Endothelial cell of umbilical vein (primary cell): ENCODE measurements at regions not wholly inside any gene's neighbourhood (a gene's known extent, or its start where the extent isn't known, plus 50 kb on each side); places are given as distances from the start of the nearest gene placed in this dataset.

Experiments
- BruUV-seq: library from RNA; stranded (reverse); fragments of 400-500 nt; replicated peaks from 2 replicates; lab custom pipeline; 2021; lab: Mats Ljungman, UMichigan
- CTCF ChIA-PET: fragments of 300-600, 350-600 bp; sonication (Branson Sonifier 250); formaldehyde crosslinking; loops from one replicate; lab custom pipeline; 2021; ENCODE audit warnings: antibody characterized with exemption, inconsistent platforms; lab: Charles Lee
- POLR2A ChIA-PET: fragments of 300-600, 350-600 bp; sonication (Branson Sonifier 250); formaldehyde crosslinking; loops from one replicate; lab custom pipeline; 2021; ENCODE audit warnings: antibody characterized with exemption, inconsistent platforms; lab: Charles Lee
- DNase-seq: peaks from one replicate; pipeline ENCODE4 v3.0.0-alpha.2; 2011; ENCODE audit warnings: low read depth, low spot score
- FAIRE-seq: peaks from 2 replicates; lab custom pipeline; 2011; peaks lifted over from hg19 to GRCh38; lab: Jason Lieb, UNC
- H2AFZ ChIP-seq: 2 replicates; pipeline ENCODE4 v1.6.0; 2012; ENCODE audit warnings: low read depth, low read length, control low read depth, inconsistent platforms
- H3K27ac ChIP-seq: 2 replicates; pipeline ENCODE4 v1.5.1; 2011; ENCODE audit warnings: low read depth, mild to moderate bottlenecking, control low read depth, low read length, moderate library complexity; ENCODE audit not compliant: insufficient read depth
- H3K27me3 ChIP-seq, 2 experiments: 2 replicates each; pipeline versions ENCODE4 v1.6.0 to v1.6.1; 2011; ENCODE audit warnings: low read length in 2 of 2, mixed read lengths in 1 of 2; ENCODE audit not compliant: control insufficient read depth in 2 of 2, insufficient read depth in 2 of 2
- H3K36me3 ChIP-seq, 2 experiments: 2 replicates in 1 of 2; 3 replicates in 1 of 2; pipeline ENCODE4 v1.5.1; 2011; ENCODE audit warnings: low read length in 2 of 2, mild to moderate bottlenecking in 1 of 2, moderate library complexity in 1 of 2; ENCODE audit not compliant: control insufficient read depth in 2 of 2, insufficient read depth in 2 of 2; ENCODE audit errors: extremely low read depth in 1 of 2
- H3K4me1 ChIP-seq: 3 replicates; pipeline ENCODE4 v1.5.1; 2011; ENCODE audit warnings: mild to moderate bottlenecking, low read length; ENCODE audit not compliant: control insufficient read depth, insufficient read depth; ENCODE audit errors: extremely low read depth
- H3K4me2 ChIP-seq: 2 replicates; pipeline ENCODE4 v1.6.1; 2011; ENCODE audit warnings: low read length, control low read depth, mixed read lengths; ENCODE audit not compliant: insufficient read depth
- H3K4me3 ChIP-seq, 3 experiments: fragments of 200-600 bp in 1 of 3; sonication (generic), shearing (Covaris generic) in 1 of 3; replicated peaks in 1 of 3; 2 replicates each; pipeline ENCODE4 v1.5.1; 2011 to 2016; ENCODE audit warnings: control low read depth in 3 of 3, low read length in 3 of 3, mild to moderate bottlenecking in 2 of 3, inconsistent platforms in 1 of 3, low read depth in 1 of 3, moderate library complexity in 1 of 3; ENCODE audit not compliant: insufficient read depth in 1 of 3
- H3K79me2 ChIP-seq: 2 replicates; pipeline ENCODE4 v1.6.0; 2012; ENCODE audit warnings: low read length, inconsistent platforms; ENCODE audit not compliant: control insufficient read depth, insufficient read depth
- H3K9ac ChIP-seq: replicated peaks from 2 replicates; pipeline ENCODE3; 2011; ENCODE audit warnings: low read length, control low read depth; ENCODE audit not compliant: insufficient read depth; ENCODE audit errors: extremely low read depth
- H3K9me1 ChIP-seq: replicated peaks from 3 replicates; pipeline ENCODE4 v1.6.0; 2011; ENCODE audit warnings: mild to moderate bottlenecking, low read length; ENCODE audit not compliant: control insufficient read depth, insufficient read depth; ENCODE audit errors: extremely low read depth
- H3K9me3 ChIP-seq: replicated peaks from 2 replicates; pipeline ENCODE4 v1.5.1; 2012; ENCODE audit warnings: low read length, inconsistent platforms; ENCODE audit not compliant: control insufficient read depth, insufficient read depth
- H4K20me1 ChIP-seq: replicated peaks from 2 replicates; pipeline ENCODE3; 2011; ENCODE audit warnings: mild to moderate bottlenecking, low read length; ENCODE audit not compliant: control insufficient read depth, insufficient read depth; ENCODE audit errors: extremely low read depth
- EZH2 ChIP-seq: IDR thresholded peaks from 2 replicates; pipeline ENCODE4 v1.6.1; 2012; ENCODE audit warnings: borderline replicate concordance, low read depth, mild to moderate bottlenecking, moderate library complexity, low read length, inconsistent platforms; ENCODE audit not compliant: severe bottlenecking
- FOS ChIP-seq: IDR thresholded peaks from 2 replicates; pipeline ENCODE4 v1.6.1; 2011; ENCODE audit warnings: mild to moderate bottlenecking, low read length, moderate library complexity, borderline replicate concordance; ENCODE audit not compliant: insufficient read depth
- GATA2 ChIP-seq: IDR thresholded peaks from 2 replicates; pipeline ENCODE4 v1.7.0; 2011; ENCODE audit warnings: low read depth, mild to moderate bottlenecking, moderate library complexity, mixed read lengths, low read length; ENCODE audit not compliant: insufficient read length, insufficient read depth
- JUN ChIP-seq: IDR thresholded peaks from 2 replicates; pipeline ENCODE4 v1.6.1; 2011; ENCODE audit warnings: borderline replicate concordance, low read depth; ENCODE audit not compliant: insufficient read length, insufficient read depth
- MYC ChIP-seq: IDR thresholded peaks from one replicate; pipeline ENCODE4 v1.6.1; 2011; ENCODE audit warnings: mild to moderate bottlenecking, low read depth, low read length
- POLR2A ChIP-seq: IDR thresholded peaks from 2 replicates; pipeline ENCODE4 v1.6.1; 2012; ENCODE audit warnings: low read depth, mild to moderate bottlenecking, control low read depth, low read length
- POLR2AphosphoS5 ChIP-seq: IDR thresholded peaks from 2 replicates; pipeline ENCODE4 v1.6.1; 2012; ENCODE audit warnings: low read depth, mild to moderate bottlenecking, control low read depth, low read length, moderate library complexity; ENCODE audit not compliant: insufficient read depth
- dilution Hi-C: fragments of 300-500 bp; cut with MboI; formaldehyde crosslinking; loops from one replicate; pipeline ENCODE4 v1.15.0; 2019; ENCODE audit warnings: low sequenced_read_pairs; ENCODE audit not compliant: extremely low pct_ligation_motif_present
- intact Hi-C: fragments of 100-400 bp; cut with micrococcal nuclease; formaldehyde crosslinking; loops from one replicate; pipeline ENCODE4 v1.10.0; 2022
- TF ChIP-seq, protein P1 (sequence below): IDR thresholded peaks from 2 replicates; pipeline ENCODE4 v1.6.1; 2011; ENCODE audit not compliant: insufficient read depth, insufficient read length
- TF ChIP-seq, protein P2 (sequence below), 2 donors: IDR thresholded peaks; 1 replicate in 1 of 2; 2 replicates in 1 of 2; pipeline ENCODE4 v1.5.1; 2011; ENCODE audit warnings: low read length in 2 of 2, mild to moderate bottlenecking in 2 of 2, moderate library complexity in 2 of 2, control low read depth in 1 of 2, inconsistent platforms in 1 of 2, low read depth in 1 of 2; ENCODE audit not compliant: insufficient read depth in 1 of 2; ENCODE audit errors: extremely low read depth in 1 of 2

DNA sequence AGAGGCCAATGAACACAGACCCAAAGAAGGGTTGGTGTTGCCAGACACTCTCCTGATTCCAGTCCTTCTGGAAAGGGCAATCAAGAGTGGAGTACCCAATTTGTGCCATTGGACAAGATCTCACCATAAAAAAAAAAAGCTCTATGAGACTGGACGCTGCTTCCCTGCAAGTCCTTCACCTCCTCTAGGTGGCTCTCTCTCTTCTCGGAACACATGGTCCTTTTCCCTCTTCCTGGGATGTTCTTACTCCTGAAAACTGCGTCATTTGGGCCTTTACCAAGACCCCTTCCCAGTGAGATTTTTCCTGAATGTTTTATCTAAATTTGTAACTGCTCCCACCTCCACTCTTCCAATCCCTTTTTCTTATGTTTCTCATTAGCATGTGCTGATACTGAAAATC, 280.8 kb downstream of the FOXA2 start:
- H3K79me2 ChIP-seq: no peaks in the 10 kb centered on the region
- no TSS peak for BruUV-seq
- no peaks in the 10 kb centered on the region for H3K9me3 ChIP-seq
- CTCF ChIA-PET: no interaction called here
- H3K36me3 ChIP-seq: no peaks in the 10 kb centered on the region
- dilution Hi-C loops: no loop called here
- intact Hi-C loops: no loop called here
- TF ChIP-seq POLR2A: no peak
- TF ChIP-seq, protein P1, sequence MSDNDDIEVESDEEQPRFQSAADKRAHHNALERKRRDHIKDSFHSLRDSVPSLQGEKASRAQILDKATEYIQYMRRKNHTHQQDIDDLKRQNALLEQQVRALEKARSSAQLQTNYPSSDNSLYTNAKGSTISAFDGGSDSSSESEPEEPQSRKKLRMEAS: no peak
- TF ChIP-seq GATA2: no peak
- no peak for TF ChIP-seq EZH2
- no peak for TF ChIP-seq JUN
- no peak for TF ChIP-seq MYC
- TF ChIP-seq FOS: no peak
- TF ChIP-seq, protein P2, sequence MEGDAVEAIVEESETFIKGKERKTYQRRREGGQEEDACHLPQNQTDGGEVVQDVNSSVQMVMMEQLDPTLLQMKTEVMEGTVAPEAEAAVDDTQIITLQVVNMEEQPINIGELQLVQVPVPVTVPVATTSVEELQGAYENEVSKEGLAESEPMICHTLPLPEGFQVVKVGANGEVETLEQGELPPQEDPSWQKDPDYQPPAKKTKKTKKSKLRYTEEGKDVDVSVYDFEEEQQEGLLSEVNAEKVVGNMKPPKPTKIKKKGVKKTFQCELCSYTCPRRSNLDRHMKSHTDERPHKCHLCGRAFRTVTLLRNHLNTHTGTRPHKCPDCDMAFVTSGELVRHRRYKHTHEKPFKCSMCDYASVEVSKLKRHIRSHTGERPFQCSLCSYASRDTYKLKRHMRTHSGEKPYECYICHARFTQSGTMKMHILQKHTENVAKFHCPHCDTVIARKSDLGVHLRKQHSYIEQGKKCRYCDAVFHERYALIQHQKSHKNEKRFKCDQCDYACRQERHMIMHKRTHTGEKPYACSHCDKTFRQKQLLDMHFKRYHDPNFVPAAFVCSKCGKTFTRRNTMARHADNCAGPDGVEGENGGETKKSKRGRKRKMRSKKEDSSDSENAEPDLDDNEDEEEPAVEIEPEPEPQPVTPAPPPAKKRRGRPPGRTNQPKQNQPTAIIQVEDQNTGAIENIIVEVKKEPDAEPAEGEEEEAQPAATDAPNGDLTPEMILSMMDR (IDR thresholded peaks at IDR 0.05; ENCODE audit: extremely low read depth in 1 of 2, insufficient read depth in 1 of 2, low read depth in 1 of 2, low read length in 2 of 2): no peak
- no peak for TF ChIP-seq POLR2AphosphoS5
- no peak overlapping the region for H3K9ac ChIP-seq
- H3K9me1 ChIP-seq: no peaks in the 10 kb centered on the region
- POLR2A ChIA-PET: no interaction called here
- H3K4me2 ChIP-seq: no peak overlapping the region
- no peak overlapping the region for H2AFZ ChIP-seq
- no peak overlapping the region for H3K27ac ChIP-seq
- DNase-seq (no peak), FAIRE-seq (no peak)
- H3K27me3 ChIP-seq: no peaks in the 10 kb centered on the region
- H3K4me3 ChIP-seq: no peak overlapping the region
- H3K4me1 ChIP-seq: no peaks in the 10 kb centered on the region
- no peaks in the 10 kb centered on the region for H4K20me1 ChIP-seq
